OCI-LY7 (cell line): ENCODE measurements at regions not wholly inside any gene's neighbourhood (a gene's known extent, or its start where the extent isn't known, plus 50 kb on each side); places are given as distances from the start of the nearest gene placed in this dataset.

Experiments
- BruUV-seq: library from RNA; stranded (reverse); fragments of 400-500 nt; replicated peaks from 2 replicates; lab custom pipeline; 2021; lab: Mats Ljungman, UMichigan
- CTCF ChIA-PET: fragments of 300-600 bp; sonication (Branson Sonifier 250); formaldehyde crosslinking; loops from one replicate; lab custom pipeline; 2022; ENCODE audit warnings: antibody characterized with exemption; ENCODE audit not compliant: unreplicated experiment; lab: Charles Lee
- POLR2A ChIA-PET: fragments of 300-600 bp; sonication (Branson Sonifier 250); formaldehyde crosslinking; loops from one replicate; lab custom pipeline; 2022; ENCODE audit warnings: antibody characterized with exemption; lab: Charles Lee
- DNase-seq: peaks from one replicate; pipeline ENCODE4 v3.0.0-alpha.2; 2015; ENCODE audit warnings: low spot score
- H2AFZ ChIP-seq: fragments of 200-600 bp; sonication (generic), shearing (Covaris generic); 2 replicates; pipeline ENCODE4 v1.6.1; 2014; ENCODE audit warnings: mild to moderate bottlenecking, antibody characterized with exemption, low read length, moderate library complexity
- H3K27ac ChIP-seq: fragments of 200-600 bp; sonication (generic); 2 replicates; pipeline ENCODE4 v1.5.1; 2014; ENCODE audit warnings: mixed run types, low read depth, mild to moderate bottlenecking, moderate library complexity, low read length, inconsistent platforms; ENCODE audit not compliant: poor library complexity, severe bottlenecking
- H3K36me3 ChIP-seq: fragments of 200-600 bp; sonication (generic); 2 replicates; pipeline ENCODE4 v1.6.1; 2014; ENCODE audit warnings: mild to moderate bottlenecking, antibody characterized with exemption, low read length, moderate library complexity, mixed read lengths; ENCODE audit not compliant: insufficient read depth
- H3K4me1 ChIP-seq: fragments of 200-600 bp; sonication (generic); 2 replicates; pipeline ENCODE4 v1.5.1; 2014; ENCODE audit warnings: mild to moderate bottlenecking, low read length; ENCODE audit not compliant: insufficient read depth, poor library complexity, severe bottlenecking
- H3K4me2 ChIP-seq: fragments of 200-600 bp; sonication (generic); 2 replicates; pipeline ENCODE4 v1.6.1; 2014; ENCODE audit warnings: mild to moderate bottlenecking, low read length
- H3K4me3 ChIP-seq: fragments of 200-600 bp; sonication (generic); 2 replicates; pipeline ENCODE4 v1.5.1; 2014; ENCODE audit warnings: mild to moderate bottlenecking, low read depth, low read length; ENCODE audit not compliant: poor library complexity, severe bottlenecking
- H3K79me2 ChIP-seq: fragments of 200-600 bp; sonication (generic); 2 replicates; pipeline ENCODE4 v1.6.1; 2016; ENCODE audit warnings: low read depth, mild to moderate bottlenecking, low read length, moderate library complexity, mixed read lengths; ENCODE audit not compliant: insufficient read depth
- H3K9me2 ChIP-seq: fragments of 200-600 bp; sonication (generic); 2 replicates; pipeline ENCODE4 v1.6.1; 2016; ENCODE audit warnings: mild to moderate bottlenecking, low read length, mixed read lengths; ENCODE audit not compliant: insufficient read depth
- H3K9me3 ChIP-seq: fragments of 200-600 bp; sonication (generic); 2 replicates; pipeline ENCODE4 v1.6.1; 2014; ENCODE audit warnings: mild to moderate bottlenecking, mixed run types, low read length, mixed read lengths
- H4K20me1 ChIP-seq: fragments of 200-600 bp; sonication (generic); 2 replicates; pipeline ENCODE4 v1.6.1; 2014; ENCODE audit warnings: mild to moderate bottlenecking, antibody characterized with exemption, low read length, moderate library complexity, mixed read lengths; ENCODE audit not compliant: insufficient read depth
- EZH2phosphoT487 ChIP-seq: fragments of 200-600 bp; sonication (generic); IDR thresholded peaks from 2 replicates; pipeline ENCODE4 v1.6.1; 2018; ENCODE audit warnings: low read depth, borderline replicate concordance, mild to moderate bottlenecking, mixed run types, antibody characterized with exemption, low read length, moderate library complexity, mixed read lengths
- intact Hi-C: fragments of 100-400 bp; cut with micrococcal nuclease; formaldehyde crosslinking; loops from one replicate; pipeline ENCODE4 v1.10.0; 2022; ENCODE audit not compliant: unreplicated experiment
- TF ChIP-seq, protein P1 (sequence below): fragments of 200-600 bp; sonication (generic); conservative IDR thresholded peaks from 2 replicates; pipeline ENCODE4 v1.5.1; 2014; ENCODE audit warnings: mild to moderate bottlenecking, antibody characterized with exemption, low read length, moderate library complexity, mixed read lengths

DNA sequence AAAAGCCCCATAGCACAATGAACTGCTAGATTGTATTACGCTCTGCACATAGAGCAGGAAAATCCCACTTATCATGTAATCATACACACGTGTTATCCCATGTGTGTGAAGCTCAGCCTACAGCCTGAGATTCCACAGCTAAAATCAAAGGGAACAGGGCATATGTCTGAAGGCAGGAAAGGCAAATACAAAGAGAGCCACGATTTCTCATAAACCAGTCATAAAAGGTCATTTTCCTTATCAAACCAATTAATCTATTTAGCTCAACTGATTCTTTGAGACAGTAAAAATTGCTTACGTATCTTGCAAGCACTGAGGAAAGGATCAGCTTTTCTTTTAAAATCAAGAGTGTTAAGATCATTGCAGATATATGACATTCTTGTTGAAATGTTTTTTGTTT, 199.5 kb upstream of the TBL1XR1 start:
- H3K9me2 ChIP-seq: no peaks in the 10 kb centered on the region
- BruUV-seq: no TSS peak
- no peak overlapping the region for H3K27ac ChIP-seq
- H3K79me2 ChIP-seq: no peaks in the 10 kb centered on the region
- no peaks in the 10 kb centered on the region for H3K4me1 ChIP-seq
- no peak overlapping the region for H3K4me2 ChIP-seq
- no peaks in the 10 kb centered on the region for H3K9me3 ChIP-seq
- no peaks in the 10 kb centered on the region for H3K36me3 ChIP-seq
- POLR2A ChIA-PET: interaction anchor here (0.7 to 1.0 kb wide), 5 partner anchors 9 to 53 kb away, joined by 3 to 5 read pairs (median 4); no protein-coding TSS in a partner anchor
- H4K20me1 ChIP-seq: no peaks in the 10 kb centered on the region
- intact Hi-C loops: no loop called here
- H2AFZ ChIP-seq: no peak overlapping the region
- DNase-seq: no peak
- CTCF ChIA-PET: interaction anchor here (1.2 kb wide), 1 partner anchor 14 kb away, joined by 4 read pairs; no protein-coding TSS in a partner anchor
- TF ChIP-seq, protein P1, sequence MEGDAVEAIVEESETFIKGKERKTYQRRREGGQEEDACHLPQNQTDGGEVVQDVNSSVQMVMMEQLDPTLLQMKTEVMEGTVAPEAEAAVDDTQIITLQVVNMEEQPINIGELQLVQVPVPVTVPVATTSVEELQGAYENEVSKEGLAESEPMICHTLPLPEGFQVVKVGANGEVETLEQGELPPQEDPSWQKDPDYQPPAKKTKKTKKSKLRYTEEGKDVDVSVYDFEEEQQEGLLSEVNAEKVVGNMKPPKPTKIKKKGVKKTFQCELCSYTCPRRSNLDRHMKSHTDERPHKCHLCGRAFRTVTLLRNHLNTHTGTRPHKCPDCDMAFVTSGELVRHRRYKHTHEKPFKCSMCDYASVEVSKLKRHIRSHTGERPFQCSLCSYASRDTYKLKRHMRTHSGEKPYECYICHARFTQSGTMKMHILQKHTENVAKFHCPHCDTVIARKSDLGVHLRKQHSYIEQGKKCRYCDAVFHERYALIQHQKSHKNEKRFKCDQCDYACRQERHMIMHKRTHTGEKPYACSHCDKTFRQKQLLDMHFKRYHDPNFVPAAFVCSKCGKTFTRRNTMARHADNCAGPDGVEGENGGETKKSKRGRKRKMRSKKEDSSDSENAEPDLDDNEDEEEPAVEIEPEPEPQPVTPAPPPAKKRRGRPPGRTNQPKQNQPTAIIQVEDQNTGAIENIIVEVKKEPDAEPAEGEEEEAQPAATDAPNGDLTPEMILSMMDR: no peak
- no peak for TF ChIP-seq EZH2phosphoT487
- H3K4me3 ChIP-seq: no peak overlapping the region

DNA sequence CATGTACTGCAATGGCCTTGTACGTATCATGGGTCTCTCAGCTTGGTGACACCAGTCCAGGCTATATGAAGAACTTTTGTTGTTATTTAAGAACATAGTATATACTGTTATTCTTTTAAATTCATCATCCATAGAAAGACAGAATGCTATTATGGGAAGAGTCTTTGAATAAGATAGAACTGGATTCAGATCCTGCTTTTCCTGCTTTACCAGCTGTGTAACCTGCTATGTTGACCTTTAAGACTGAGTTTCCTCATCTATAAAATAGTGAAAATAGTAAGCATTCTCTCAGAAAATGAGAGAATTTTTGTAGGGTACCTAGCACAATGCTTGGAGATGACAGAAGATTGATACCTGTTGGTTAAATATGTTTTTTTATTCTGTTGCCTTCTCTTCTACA, 204.1 kb upstream of the TBL1XR1 start:
- no peak overlapping the region for H3K4me2 ChIP-seq
- intact Hi-C loops: no loop called here
- no peaks in the 10 kb centered on the region for H3K79me2 ChIP-seq
- H3K36me3 ChIP-seq: no peaks in the 10 kb centered on the region
- POLR2A ChIA-PET: interaction anchor here (0.5 to 1.5 kb wide), 3 partner anchors 10 to 70 kb away, joined by 3 to 4 read pairs (median 3); no protein-coding TSS in a partner anchor
- no peak overlapping the region for H3K4me3 ChIP-seq
- H2AFZ ChIP-seq: no peak overlapping the region
- H3K27ac ChIP-seq: no peak overlapping the region
- TF ChIP-seq, protein P1: no peak
- no peak for TF ChIP-seq EZH2phosphoT487
- CTCF ChIA-PET: no interaction called here
- DNase-seq: no peak
- no peaks in the 10 kb centered on the region for H3K4me1 ChIP-seq
- H3K9me3 ChIP-seq: no peaks in the 10 kb centered on the region
- no TSS peak for BruUV-seq
- no peaks in the 10 kb centered on the region for H4K20me1 ChIP-seq
- H3K9me2 ChIP-seq: no peaks in the 10 kb centered on the region

DNA sequence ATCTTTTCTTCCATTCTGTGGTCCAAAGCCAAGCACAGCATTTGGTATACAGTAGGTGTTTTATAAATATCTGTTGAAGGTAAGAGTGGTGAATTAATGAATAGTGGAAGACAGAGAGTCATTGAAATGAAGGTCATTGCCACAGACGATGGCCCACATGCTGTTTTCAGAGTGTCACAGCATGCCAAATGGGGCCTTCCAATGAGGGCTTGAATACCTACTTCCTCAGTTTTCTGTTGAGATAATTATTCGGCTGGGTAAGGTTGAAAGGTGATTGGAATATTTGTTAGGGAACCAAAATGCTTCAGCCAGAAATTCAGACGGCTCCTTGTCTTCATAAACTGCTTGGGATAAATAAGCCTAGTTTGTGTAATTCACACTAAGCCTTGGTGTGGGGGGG, 205.3 kb upstream of the TBL1XR1 start:
- no peaks in the 10 kb centered on the region for H3K79me2 ChIP-seq
- H2AFZ ChIP-seq: no peak overlapping the region
- H3K4me2 ChIP-seq: no peak overlapping the region
- H3K9me2 ChIP-seq: no peaks in the 10 kb centered on the region
- DNase-seq: no peak
- no peaks in the 10 kb centered on the region for H4K20me1 ChIP-seq
- intact Hi-C loops: no loop called here
- no peak for TF ChIP-seq EZH2phosphoT487
- TF ChIP-seq, protein P1: no peak
- no peak overlapping the region for H3K27ac ChIP-seq
- no TSS peak for BruUV-seq
- no peaks in the 10 kb centered on the region for H3K36me3 ChIP-seq
- H3K4me1 ChIP-seq: no peaks in the 10 kb centered on the region
- H3K4me3 ChIP-seq: no peak overlapping the region
- CTCF ChIA-PET: no interaction called here
- POLR2A ChIA-PET: interaction anchor here (0.5 kb wide), 1 partner anchor 28 kb away, joined by 3 read pairs; no protein-coding TSS in a partner anchor
- H3K9me3 ChIP-seq: no peaks in the 10 kb centered on the region
